ENCODE measurements at regions not wholly inside any gene's neighbourhood (a gene's known extent, or its start where the extent isn't known, plus 50 kb on each side); places are given as distances from the start of the nearest gene placed in this dataset.
"Not testable (repeated sequence)": the region's sequence is repeated elsewhere in the genome, so short reads cannot be mapped to it uniquely, and the experiment has no call there.

- Histone ChIP-seq H3K36me3 (ENCODE audit: control insufficient read depth, insufficient read depth, low read length) (no peaks in the 10 kb centered on the region), H3K4me3 (ENCODE audit: low read length) (no peak overlapping the region)
Observed at GRCh38 chr19:33866696-33867095, 70.0 kb downstream of the KCTD15 start.

DNA sequence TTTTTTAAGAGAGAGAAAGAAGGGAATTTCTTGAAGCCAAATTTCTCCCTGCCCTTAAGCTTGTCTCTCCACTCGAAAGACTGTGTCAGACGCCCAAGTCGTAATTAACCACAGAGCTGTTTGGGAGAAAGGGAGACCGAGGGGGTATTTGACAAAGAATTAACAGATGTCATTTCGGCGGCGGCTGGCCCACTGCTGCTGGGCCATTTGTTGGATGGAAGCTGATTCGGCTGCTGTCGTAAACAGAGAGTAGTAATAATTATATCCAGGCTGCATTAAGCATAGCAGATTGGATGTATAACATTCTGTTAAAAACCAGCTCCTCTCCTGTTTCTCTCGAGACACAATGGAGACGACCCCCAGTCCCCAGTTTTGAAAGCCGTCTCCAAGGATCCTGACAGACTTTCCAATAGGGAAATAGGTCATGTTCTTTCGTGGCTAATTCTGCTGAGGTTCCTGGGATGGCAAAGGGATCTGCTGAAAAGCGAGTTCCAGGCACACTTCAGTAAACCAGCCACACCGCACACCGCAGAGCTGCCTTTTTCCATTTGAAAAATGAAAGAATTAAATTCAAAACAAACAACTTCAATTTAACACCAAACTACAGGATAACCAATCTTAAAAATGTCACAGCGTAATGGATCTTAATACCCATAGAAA, 71.5 kb downstream of the KCTD15 start:
- H3K4me1 ChIP-seq (ENCODE audit: control insufficient read depth, insufficient read depth, low read length): no peaks in the 10 kb centered on the region
- H3K36me3 ChIP-seq (ENCODE audit: control insufficient read depth, insufficient read depth, low read length): no peaks in the 10 kb centered on the region
- no peaks in the 10 kb centered on the region for H3K9me3 ChIP-seq (ENCODE audit: control insufficient read depth, low read length)
- H3K4me3 ChIP-seq (ENCODE audit: low read length): no peak overlapping the region
- peaks cover 7% of the 10 kb centered on the region for H3K27me3 ChIP-seq (ENCODE audit: control insufficient read depth, insufficient read depth, low read length)
- H3K9ac ChIP-seq (ENCODE audit: low read length): no peak overlapping the region

More at GRCh38 chr19:33866696-33867095, 70.0 kb downstream of the KCTD15 start:
- Histone ChIP-seq H3K4me1 (ENCODE audit: control insufficient read depth, insufficient read depth, low read length) (no peaks in the 10 kb centered on the region), H3K27me3 (ENCODE audit: control insufficient read depth, insufficient read depth, low read length) (peaks cover 7% of the 10 kb centered on the region), H3K9me3 (ENCODE audit: control insufficient read depth, low read length) (no peaks in the 10 kb centered on the region), H3K9ac (ENCODE audit: low read length) (no peak overlapping the region)

GRCh38 chr19:33868788-33869412, 72.2 kb downstream of the KCTD15 start:
- H3K4me1 ChIP-seq (ENCODE audit: control insufficient read depth, insufficient read depth, low read length): no peaks in the 10 kb centered on the region
- no peak overlapping the region for H3K9ac ChIP-seq (ENCODE audit: low read length)
- H3K36me3 ChIP-seq (ENCODE audit: control insufficient read depth, insufficient read depth, low read length): no peaks in the 10 kb centered on the region
- H3K27me3 ChIP-seq (ENCODE audit: control insufficient read depth, insufficient read depth, low read length): peaks cover 7% of the 10 kb centered on the region
- no peaks in the 10 kb centered on the region for H3K9me3 ChIP-seq (ENCODE audit: control insufficient read depth, low read length)
- H3K4me3 ChIP-seq (ENCODE audit: low read length): no peak overlapping the region

DNA sequence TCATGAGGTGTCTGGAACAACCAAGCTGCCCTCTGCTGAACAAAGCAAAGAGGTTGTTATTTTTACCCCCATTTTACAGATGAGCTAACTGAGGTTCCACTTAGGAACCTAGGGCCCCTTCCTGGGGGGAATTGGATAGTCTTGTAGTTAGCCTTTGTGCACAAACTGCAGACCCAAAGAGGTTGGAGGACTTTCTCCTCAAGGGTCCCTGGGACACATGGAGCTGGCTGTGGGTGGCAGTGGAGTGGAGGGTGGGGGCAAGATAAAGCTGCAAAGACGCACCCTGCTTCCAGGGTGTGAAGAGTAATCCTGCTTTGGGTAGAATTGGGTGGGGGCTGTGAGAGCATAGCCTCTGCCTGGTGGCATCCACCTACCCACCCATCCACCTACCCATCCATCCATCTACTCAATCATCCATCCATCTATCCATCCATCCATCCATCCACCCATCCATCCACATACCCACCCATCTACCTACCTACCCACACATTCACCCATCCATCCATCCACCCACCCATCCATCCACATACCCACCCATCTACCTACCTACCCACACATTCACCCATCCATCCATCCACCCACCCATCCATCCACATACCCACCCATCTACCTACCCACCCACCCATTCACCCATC, 73.7 kb downstream of the KCTD15 start:
- H3K9me3 ChIP-seq (ENCODE audit: control insufficient read depth, low read length): not testable (repeated sequence)

GRCh38 chr19:33871605-33872004, 74.9 kb downstream of the KCTD15 start:
- no peaks in the 10 kb centered on the region for H3K9me3 ChIP-seq (ENCODE audit: control insufficient read depth, low read length)
- peaks cover under 1% of the 10 kb centered on the region for H3K27me3 ChIP-seq (ENCODE audit: control insufficient read depth, insufficient read depth, low read length)
- no peak overlapping the region for H3K9ac ChIP-seq (ENCODE audit: low read length)
- no peaks in the 10 kb centered on the region for H3K36me3 ChIP-seq (ENCODE audit: control insufficient read depth, insufficient read depth, low read length)
- H3K4me3 ChIP-seq (ENCODE audit: low read length): no peak overlapping the region
- H3K4me1 ChIP-seq (ENCODE audit: control insufficient read depth, insufficient read depth, low read length): no peaks in the 10 kb centered on the region

More for the DNA sequence above, 73.7 kb downstream of the KCTD15 start:
- not testable (repeated sequence) for H3K9ac ChIP-seq (ENCODE audit: low read length); H3K4me1 ChIP-seq (ENCODE audit: control insufficient read depth, insufficient read depth, low read length); H3K27me3 ChIP-seq (ENCODE audit: control insufficient read depth, insufficient read depth, low read length); H3K4me3 ChIP-seq (ENCODE audit: low read length); H3K36me3 ChIP-seq (ENCODE audit: control insufficient read depth, insufficient read depth, low read length)

GRCh38 chr19:33872445-33873320, 76.0 kb downstream of the KCTD15 start:
- no peak overlapping the region for H3K9ac ChIP-seq (ENCODE audit: low read length)
- no peaks in the 10 kb centered on the region for H3K9me3 ChIP-seq (ENCODE audit: control insufficient read depth, low read length)
- no peaks in the 10 kb centered on the region for H3K36me3 ChIP-seq (ENCODE audit: control insufficient read depth, insufficient read depth, low read length)
- H3K4me3 ChIP-seq (ENCODE audit: low read length): no peak overlapping the region
- H3K4me1 ChIP-seq (ENCODE audit: control insufficient read depth, insufficient read depth, low read length): no peaks in the 10 kb centered on the region
- no peaks in the 10 kb centered on the region for H3K27me3 ChIP-seq (ENCODE audit: control insufficient read depth, insufficient read depth, low read length)

- H3K4me3 ChIP-seq (ENCODE audit: low read length): no peak overlapping the region
- H3K9me3 ChIP-seq (ENCODE audit: control insufficient read depth, low read length): no peaks in the 10 kb centered on the region
- no peaks in the 10 kb centered on the region for H3K36me3 ChIP-seq (ENCODE audit: control insufficient read depth, insufficient read depth, low read length)
- no peaks in the 10 kb centered on the region for H3K27me3 ChIP-seq (ENCODE audit: control insufficient read depth, insufficient read depth, low read length)
- no peak overlapping the region for H3K9ac ChIP-seq (ENCODE audit: low read length)
- H3K4me1 ChIP-seq (ENCODE audit: control insufficient read depth, insufficient read depth, low read length): no peaks in the 10 kb centered on the region
Observed at GRCh38 chr19:33875071-33875470, 78.4 kb downstream of the KCTD15 start.

DNA sequence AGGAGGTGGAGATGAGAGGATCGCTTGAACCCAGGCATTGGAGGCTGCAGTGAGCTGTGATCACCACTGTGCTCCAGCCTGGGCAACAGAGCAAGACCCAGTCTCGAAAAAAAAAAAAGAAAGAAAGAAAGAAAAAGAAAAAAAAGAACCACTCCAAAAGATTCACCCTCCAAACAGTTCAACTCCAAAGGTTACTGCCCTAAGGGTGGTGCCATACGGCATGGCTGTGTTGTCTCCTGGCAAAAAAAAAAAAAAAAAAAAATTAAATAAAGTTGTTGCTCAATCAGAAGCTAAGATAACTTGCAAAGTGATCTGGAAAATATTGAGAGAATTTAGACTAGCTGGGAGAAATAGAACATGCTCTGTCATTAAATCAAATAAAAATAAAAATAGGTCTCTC, 79.5 kb downstream of the KCTD15 start:
- Histone ChIP-seq H3K9me3 (ENCODE audit: control insufficient read depth, low read length) (no peaks in the 10 kb centered on the region), H3K4me3 (ENCODE audit: low read length) (no peak overlapping the region), H3K27me3 (ENCODE audit: control insufficient read depth, insufficient read depth, low read length) (no peaks in the 10 kb centered on the region), H3K9ac (ENCODE audit: low read length) (no peak overlapping the region), H3K36me3 (ENCODE audit: control insufficient read depth, insufficient read depth, low read length) (no peaks in the 10 kb centered on the region), H3K4me1 (ENCODE audit: control insufficient read depth, insufficient read depth, low read length) (no peaks in the 10 kb centered on the region)

- no peaks in the 10 kb centered on the region for H3K9me3 ChIP-seq (ENCODE audit: control insufficient read depth, low read length)
- no peak overlapping the region for H3K9ac ChIP-seq (ENCODE audit: low read length)
- H3K4me1 ChIP-seq (ENCODE audit: control insufficient read depth, insufficient read depth, low read length): no peaks in the 10 kb centered on the region
- H3K4me3 ChIP-seq (ENCODE audit: low read length): no peak overlapping the region
- no peaks in the 10 kb centered on the region for H3K36me3 ChIP-seq (ENCODE audit: control insufficient read depth, insufficient read depth, low read length)
- no peaks in the 10 kb centered on the region for H3K27me3 ChIP-seq (ENCODE audit: control insufficient read depth, insufficient read depth, low read length)
Observed at GRCh38 chr19:33878030-33878544, 81.4 kb downstream of the KCTD15 start.

DNA sequence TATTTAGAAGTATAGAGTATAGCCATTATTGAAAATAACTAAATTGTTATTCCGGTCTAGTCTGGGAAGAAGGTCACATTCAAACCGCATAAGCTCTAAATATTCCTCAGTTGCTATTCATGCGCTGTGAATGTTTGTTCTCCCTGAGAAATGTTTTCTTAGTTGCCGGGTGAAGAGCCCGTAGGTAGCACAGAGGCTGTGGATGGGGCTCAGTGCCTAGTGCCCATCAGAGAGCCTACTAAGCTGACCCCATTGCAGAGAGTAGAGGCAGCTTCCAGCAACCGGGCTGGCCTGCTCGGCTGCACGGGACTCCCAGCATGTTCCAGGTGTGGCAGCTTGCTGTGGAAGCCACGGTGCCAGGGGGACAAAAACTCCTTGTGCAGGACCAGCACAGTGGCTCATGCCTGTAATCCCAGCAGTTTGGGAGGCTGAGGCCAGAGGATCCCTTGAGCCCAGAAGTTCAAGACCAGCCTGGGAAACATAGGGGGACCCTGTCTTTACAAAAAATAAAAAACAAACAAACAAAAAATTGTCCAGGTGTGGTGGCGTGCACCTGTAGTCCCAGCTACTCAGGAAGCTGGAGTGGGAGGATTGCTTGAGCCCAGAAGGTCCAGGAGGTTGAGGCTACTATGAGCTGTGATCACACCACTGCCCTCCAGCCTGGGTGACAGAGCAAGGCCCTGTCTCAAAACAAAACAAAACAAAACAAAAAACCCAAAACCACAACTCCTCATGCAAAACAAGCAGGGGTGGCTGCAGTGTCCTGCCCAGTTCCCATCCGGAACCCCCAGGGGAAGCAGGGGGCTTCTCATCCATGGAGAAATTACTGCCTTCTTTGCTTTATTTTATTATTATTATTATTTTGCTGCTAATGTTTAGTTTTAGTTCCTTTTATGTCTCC, 82.5 kb downstream of the KCTD15 start:
- H3K4me3 ChIP-seq (ENCODE audit: low read length): no peak overlapping the region
- H3K27me3 ChIP-seq (ENCODE audit: control insufficient read depth, insufficient read depth, low read length): no peaks in the 10 kb centered on the region
- no peaks in the 10 kb centered on the region for H3K9me3 ChIP-seq (ENCODE audit: control insufficient read depth, low read length)

More for the DNA sequence above, 82.5 kb downstream of the KCTD15 start:
- Histone ChIP-seq H3K9ac (ENCODE audit: low read length) (no peak overlapping the region), H3K36me3 (ENCODE audit: control insufficient read depth, insufficient read depth, low read length) (no peaks in the 10 kb centered on the region), H3K4me1 (ENCODE audit: control insufficient read depth, insufficient read depth, low read length) (peaks cover 4% of the 10 kb centered on the region)

All from mucosa of stomach (tissue), 1 donor.